SU-DHL-6 (cell line): ENCODE measurements at regions not wholly inside any gene's neighbourhood (a gene's known extent, or its start where the extent isn't known, plus 50 kb on each side); places are given as distances from the start of the nearest gene placed in this dataset.

ENCODE experiments used
- EZH2phosphoT487 ChIP-seq: fragments of 200-600 bp; sonication (generic), shearing (Covaris generic); conservative IDR thresholded peaks from 2 replicates; pipeline ENCODE4 v1.6.1; 2018; ENCODE audit warnings: mild to moderate bottlenecking, antibody characterized with exemption, low read length, moderate library complexity, mixed read lengths
- TF ChIP-seq, protein P1 (sequence below): fragments of 200-600 bp; sonication (generic); IDR thresholded peaks from one replicate; pipeline ENCODE4 v1.5.1; 2017; ENCODE audit warnings: antibody characterized with exemption, mild to moderate bottlenecking, low read length, moderate library complexity; ENCODE audit not compliant: insufficient read depth, poor library complexity, severe bottlenecking

GRCh38 chr6:133644892-133645619 is 243.9 kb upstream of the TCF21 start:
- TF ChIP-seq, protein P1, sequence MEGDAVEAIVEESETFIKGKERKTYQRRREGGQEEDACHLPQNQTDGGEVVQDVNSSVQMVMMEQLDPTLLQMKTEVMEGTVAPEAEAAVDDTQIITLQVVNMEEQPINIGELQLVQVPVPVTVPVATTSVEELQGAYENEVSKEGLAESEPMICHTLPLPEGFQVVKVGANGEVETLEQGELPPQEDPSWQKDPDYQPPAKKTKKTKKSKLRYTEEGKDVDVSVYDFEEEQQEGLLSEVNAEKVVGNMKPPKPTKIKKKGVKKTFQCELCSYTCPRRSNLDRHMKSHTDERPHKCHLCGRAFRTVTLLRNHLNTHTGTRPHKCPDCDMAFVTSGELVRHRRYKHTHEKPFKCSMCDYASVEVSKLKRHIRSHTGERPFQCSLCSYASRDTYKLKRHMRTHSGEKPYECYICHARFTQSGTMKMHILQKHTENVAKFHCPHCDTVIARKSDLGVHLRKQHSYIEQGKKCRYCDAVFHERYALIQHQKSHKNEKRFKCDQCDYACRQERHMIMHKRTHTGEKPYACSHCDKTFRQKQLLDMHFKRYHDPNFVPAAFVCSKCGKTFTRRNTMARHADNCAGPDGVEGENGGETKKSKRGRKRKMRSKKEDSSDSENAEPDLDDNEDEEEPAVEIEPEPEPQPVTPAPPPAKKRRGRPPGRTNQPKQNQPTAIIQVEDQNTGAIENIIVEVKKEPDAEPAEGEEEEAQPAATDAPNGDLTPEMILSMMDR, result no peak
- no peak for TF ChIP-seq EZH2phosphoT487
